H1 (cell line): ENCODE measurements at regions not wholly inside any gene's neighbourhood (a gene's known extent, or its start where the extent isn't known, plus 50 kb on each side); places are given as distances from the start of the nearest gene placed in this dataset.

Source experiments
- ASH2L ChIP-seq: fragments of 200-600, 300-600 bp; sonication (generic); IDR thresholded peaks from one replicate; pipeline ENCODE4 v1.7.1; 2017; ENCODE audit warnings: low read length
- RFX5 ChIP-seq: IDR thresholded peaks from 2 replicates; pipeline ENCODE4 v1.6.1; 2011; ENCODE audit warnings: low read depth, low read length, improper control_type of control experiment, borderline replicate concordance
- SP1 ChIP-seq: IDR thresholded peaks from 2 replicates; pipeline ENCODE4 v1.6.1; 2011; ENCODE audit warnings: low read depth, low read length
- TF ChIP-seq, protein P1 (sequence below), 3 experiments: IDR thresholded peaks; 1 replicate in 2 of 3; 2 replicates in 1 of 3; pipeline versions ENCODE4 v1.5.1 to v1.6.1; 2011; ENCODE audit warnings: low read length in 3 of 3, mild to moderate bottlenecking in 3 of 3, inconsistent platforms in 2 of 3, low read depth in 1 of 3, moderate library complexity in 1 of 3; ENCODE audit not compliant: insufficient read depth in 1 of 3; ENCODE audit errors: control extremely low read depth in 1 of 3
- TF ChIP-seq, protein P2 (sequence below): IDR thresholded peaks from 2 replicates; pipeline ENCODE4 v1.6.1; 2012; ENCODE audit warnings: inconsistent platforms

DNA sequence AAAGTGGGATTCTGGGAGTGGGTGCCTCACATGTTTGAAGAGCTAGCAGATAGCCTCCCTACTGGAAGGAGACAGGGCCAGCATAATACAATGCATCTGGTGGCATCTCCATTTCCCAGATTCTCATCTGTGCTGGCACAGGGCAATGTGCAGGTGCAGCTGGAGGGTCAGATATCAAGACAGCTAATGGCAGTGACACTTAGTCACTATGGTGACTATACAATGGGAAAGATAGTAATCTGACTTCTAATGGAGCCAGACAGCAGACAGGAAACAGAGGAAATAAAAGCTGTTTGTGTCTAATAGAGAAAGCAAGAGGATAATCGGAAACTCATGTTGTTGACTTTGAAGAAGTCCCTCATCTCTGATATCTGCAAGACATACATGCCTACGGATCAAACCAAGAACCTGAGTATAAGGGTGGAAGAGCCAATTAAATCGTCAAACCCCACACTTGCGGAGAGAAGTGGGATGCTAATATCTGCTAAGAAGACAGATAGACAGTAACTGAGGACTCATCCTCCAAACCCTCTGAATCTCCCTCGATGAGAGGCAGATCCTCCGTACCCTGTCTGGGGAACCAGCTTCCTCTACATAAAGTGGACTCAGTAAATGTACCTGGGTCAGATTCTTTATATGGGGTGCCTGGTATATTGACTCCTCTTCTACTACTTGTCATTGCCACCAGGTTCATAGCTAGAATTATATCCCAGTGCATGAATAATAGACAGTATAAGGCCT is 692.7 kb downstream of the SOCS6 start (continued):
- TF ChIP-seq, protein P1, sequence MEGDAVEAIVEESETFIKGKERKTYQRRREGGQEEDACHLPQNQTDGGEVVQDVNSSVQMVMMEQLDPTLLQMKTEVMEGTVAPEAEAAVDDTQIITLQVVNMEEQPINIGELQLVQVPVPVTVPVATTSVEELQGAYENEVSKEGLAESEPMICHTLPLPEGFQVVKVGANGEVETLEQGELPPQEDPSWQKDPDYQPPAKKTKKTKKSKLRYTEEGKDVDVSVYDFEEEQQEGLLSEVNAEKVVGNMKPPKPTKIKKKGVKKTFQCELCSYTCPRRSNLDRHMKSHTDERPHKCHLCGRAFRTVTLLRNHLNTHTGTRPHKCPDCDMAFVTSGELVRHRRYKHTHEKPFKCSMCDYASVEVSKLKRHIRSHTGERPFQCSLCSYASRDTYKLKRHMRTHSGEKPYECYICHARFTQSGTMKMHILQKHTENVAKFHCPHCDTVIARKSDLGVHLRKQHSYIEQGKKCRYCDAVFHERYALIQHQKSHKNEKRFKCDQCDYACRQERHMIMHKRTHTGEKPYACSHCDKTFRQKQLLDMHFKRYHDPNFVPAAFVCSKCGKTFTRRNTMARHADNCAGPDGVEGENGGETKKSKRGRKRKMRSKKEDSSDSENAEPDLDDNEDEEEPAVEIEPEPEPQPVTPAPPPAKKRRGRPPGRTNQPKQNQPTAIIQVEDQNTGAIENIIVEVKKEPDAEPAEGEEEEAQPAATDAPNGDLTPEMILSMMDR (IDR thresholded peaks at IDR 0.05; ENCODE audit: control extremely low read depth in 1 of 3, insufficient read depth in 1 of 3, low read depth in 1 of 3, low read length in 3 of 3), result no peak
- TF ChIP-seq, protein P2, sequence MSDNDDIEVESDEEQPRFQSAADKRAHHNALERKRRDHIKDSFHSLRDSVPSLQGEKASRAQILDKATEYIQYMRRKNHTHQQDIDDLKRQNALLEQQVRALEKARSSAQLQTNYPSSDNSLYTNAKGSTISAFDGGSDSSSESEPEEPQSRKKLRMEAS, result no peak
- no peak for TF ChIP-seq ASH2L
- TF ChIP-seq SP1, result no peak
- TF ChIP-seq RFX5, result no peak
